IMR-90 (cell line): ENCODE measurements at regions not wholly inside any gene's neighbourhood (a gene's known extent, or its start where the extent isn't known, plus 50 kb on each side); places are given as distances from the start of the nearest gene placed in this dataset.

Source experiments
- ATAC-seq: fragments of 200-7000 bp; cut with Tn5 transposase; 2 replicates; pipeline ENCODE4 v1.9.1; 2020; ENCODE audit warnings: low read depth, mild to moderate bottlenecking, moderate library complexity
- BruUV-seq: library from RNA; stranded (reverse); fragments of 400-500 nt; replicated peaks from 2 replicates; lab custom pipeline; 2021; lab: Mats Ljungman, UMichigan
- CTCF ChIA-PET: fragments of 300-600 bp; formaldehyde crosslinking; extraction: SDS; loops from one replicate; lab custom pipeline; 2021; ENCODE audit warnings: antibody characterized with exemption; lab: Yijun Ruan, JAX
- POLR2A ChIA-PET: fragments of 300-600 bp; sonication (Branson Sonifier 250); formaldehyde crosslinking; loops from one replicate; lab custom pipeline; 2022; ENCODE audit warnings: antibody characterized with exemption; ENCODE audit not compliant: unreplicated experiment; lab: Charles Lee
- DNase-seq: peaks from one replicate; pipeline ENCODE4 v3.0.0; 2013
- H2AFZ ChIP-seq: replicated peaks from 2 replicates; pipeline ENCODE3; 2013; ENCODE audit warnings: low read length, mild to moderate bottlenecking; ENCODE audit not compliant: poor library complexity
- H2AK5ac ChIP-seq: 2 replicates; pipeline ENCODE4 v1.6.1; 2013; ENCODE audit warnings: low read depth, low read length, inconsistent platforms
- H2AK9ac ChIP-seq: replicated peaks from 2 replicates; pipeline ENCODE3; 2013; ENCODE audit warnings: mild to moderate bottlenecking, low read depth, low read length, moderate library complexity; ENCODE audit not compliant: poor library complexity
- H2BK120ac ChIP-seq: 2 replicates; pipeline ENCODE4 v1.6.1; 2013; ENCODE audit warnings: low read depth, low read length, inconsistent platforms
- H2BK15ac ChIP-seq: 3 replicates; pipeline ENCODE4 v1.6.1; 2013; ENCODE audit warnings: low read depth, low read length, inconsistent platforms
- H2BK20ac ChIP-seq: 2 replicates; pipeline ENCODE4 v1.6.1; 2013; ENCODE audit warnings: low read depth, mild to moderate bottlenecking, inconsistent platforms, low read length, moderate library complexity
- H2BK5ac ChIP-seq: 2 replicates; pipeline ENCODE4 v1.6.1; 2013; ENCODE audit warnings: mild to moderate bottlenecking, low read depth, low read length, inconsistent platforms; ENCODE audit not compliant: poor library complexity, severe bottlenecking
- H3K14ac ChIP-seq: replicated peaks from 2 replicates; pipeline ENCODE4 v1.6.1; 2013; ENCODE audit warnings: low read depth, low read length, inconsistent platforms
- H3K18ac ChIP-seq: 2 replicates; pipeline ENCODE4 v1.6.1; 2013; ENCODE audit warnings: low read depth, low read length, control low read depth
- H3K23ac ChIP-seq: 2 replicates; pipeline ENCODE4 v1.6.1; 2013; ENCODE audit warnings: low read depth, low read length, inconsistent platforms
- H3K27ac ChIP-seq: 2 replicates; pipeline ENCODE4 v1.5.1; 2013; ENCODE audit warnings: mild to moderate bottlenecking, control low read depth, low read length; ENCODE audit not compliant: insufficient read depth
- H3K27me3 ChIP-seq: 2 replicates; pipeline ENCODE4 v1.6.1; 2013; ENCODE audit warnings: low read length; ENCODE audit not compliant: control insufficient read depth, insufficient read depth
- H3K36me3 ChIP-seq: 2 replicates; pipeline ENCODE4 v1.6.1; 2013; ENCODE audit warnings: low read length, mixed read lengths; ENCODE audit not compliant: control insufficient read depth, insufficient read depth
- H3K4ac ChIP-seq: 2 replicates; pipeline ENCODE4 v1.6.1; 2013; ENCODE audit warnings: low read depth, low read length, inconsistent platforms
- H3K4me1 ChIP-seq: 2 replicates; pipeline ENCODE4 v1.6.1; 2013; ENCODE audit warnings: low read length, mixed read lengths; ENCODE audit not compliant: control insufficient read depth, insufficient read depth
- H3K4me2 ChIP-seq: 2 replicates; pipeline ENCODE4 v1.6.1; 2013; ENCODE audit warnings: low read depth, mild to moderate bottlenecking, control low read depth, low read length, moderate library complexity
- H3K4me3 ChIP-seq: 2 replicates; pipeline ENCODE4 v1.5.1; 2013; ENCODE audit warnings: low read depth, mild to moderate bottlenecking, control low read depth, low read length, moderate library complexity; ENCODE audit not compliant: insufficient read depth
- H3K56ac ChIP-seq: 2 replicates; pipeline ENCODE4 v1.6.1; 2013; ENCODE audit warnings: low read length, inconsistent platforms; ENCODE audit not compliant: insufficient read depth; ENCODE audit errors: extremely low read depth
- H3K79me1 ChIP-seq, 2 experiments: 2 replicates each; pipeline ENCODE4 v1.6.1; 2013; ENCODE audit warnings: low read length in 2 of 2, inconsistent platforms in 1 of 2, low read depth in 1 of 2
- H3K9ac ChIP-seq: 2 replicates; pipeline ENCODE4 v1.6.1; 2013; ENCODE audit warnings: low read depth, low read length, control low read depth
- H3K9me1 ChIP-seq: 2 replicates; pipeline ENCODE4 v1.6.1; 2013; ENCODE audit warnings: low read length, inconsistent platforms; ENCODE audit not compliant: insufficient read depth
- H3K9me3 ChIP-seq: 2 replicates; pipeline ENCODE4 v1.6.1; 2013; ENCODE audit warnings: low read length; ENCODE audit not compliant: control insufficient read depth, insufficient read depth
- H4K20me1 ChIP-seq: 2 replicates; pipeline ENCODE4 v1.6.1; 2013; ENCODE audit warnings: low read length, inconsistent platforms; ENCODE audit not compliant: insufficient read depth
- H4K5ac ChIP-seq: 2 replicates; pipeline ENCODE4 v1.6.1; 2013; ENCODE audit warnings: mild to moderate bottlenecking, low read depth, low read length, control low read depth
- H4K8ac ChIP-seq, 2 experiments: 2 replicates each; pipeline ENCODE4 v1.6.1; 2013; ENCODE audit warnings: low read depth in 2 of 2, low read length in 2 of 2, control low read depth in 1 of 2, inconsistent platforms in 1 of 2
- H4K91ac ChIP-seq: 2 replicates; pipeline ENCODE4 v1.6.1; 2013; ENCODE audit warnings: low read depth, low read length, inconsistent platforms; ENCODE audit not compliant: insufficient read depth
- CEBPB ChIP-seq: IDR thresholded peaks from 2 replicates; pipeline ENCODE4 v1.6.1; 2012; ENCODE audit warnings: low read depth, low read length, improper control_type of control experiment
- CHD1 ChIP-seq: IDR thresholded peaks from 2 replicates; pipeline ENCODE4 v1.6.1; 2012; ENCODE audit warnings: low read depth, low read length, improper control_type of control experiment
- FOS ChIP-seq: fragments of 150-350 bp; IDR thresholded peaks from 2 replicates; pipeline ENCODE4 v1.6.1; 2016; ENCODE audit warnings: low read depth, low read length
- MAFK ChIP-seq: IDR thresholded peaks from 2 replicates; pipeline ENCODE4 v1.6.1; 2012; ENCODE audit warnings: low read depth, low read length, improper control_type of control experiment
- NFE2L2 ChIP-seq: fragments of 150-350 bp; IDR thresholded peaks from 2 replicates; pipeline ENCODE4 v1.6.1; 2016; ENCODE audit warnings: low read depth, mild to moderate bottlenecking, low read length
- RCOR1 ChIP-seq: IDR thresholded peaks from 2 replicates; pipeline ENCODE4 v1.6.1; 2012; ENCODE audit warnings: mild to moderate bottlenecking, low read length, improper control_type of control experiment; ENCODE audit not compliant: insufficient replicate concordance
- WGBS, 2 experiments: methylation state at CpG; one replicate each; pipeline versions ENCODE4 v1.1.5 to v1.1.7; 2013; ENCODE audit warnings: missing lambda C conversion rate in 2 of 2; ENCODE audit not compliant: insufficient read length in 1 of 2; ENCODE audit errors: extremely low coverage in 2 of 2; 5-methylcytosine and 5-hydroxymethylcytosine counted together
- dilution Hi-C: fragments of 300-500 bp; cut with HindIII; formaldehyde crosslinking; loops from one replicate; pipeline ENCODE4 v1.14.3; 2018; ENCODE audit warnings: low sequenced_read_pairs; ENCODE audit not compliant: unreplicated experiment
- in situ Hi-C: fragments of 300-500 bp; cut with MboI; formaldehyde crosslinking; loops from 3 replicates; pipeline ENCODE4 v1.14.3; 2019; ENCODE audit warnings: low sequenced_read_pairs, inconsistent platforms, mixed read lengths
- intact Hi-C: fragments of 100-400 bp; cut with micrococcal nuclease; formaldehyde crosslinking; loops from 2 replicates; pipeline ENCODE4 v1.10.0; 2022

- H3K4ac ChIP-seq, result no peak overlapping the region
- no peak overlapping the region for H4K8ac ChIP-seq
- no peak overlapping the region for H3K9ac ChIP-seq
- CTCF ChIA-PET, result no interaction called here
- no peak overlapping the region for H3K18ac ChIP-seq
- intact Hi-C loops (no loop called here), dilution Hi-C loops (no loop called here), in situ Hi-C loops (no loop called here)
- TF ChIP-seq RCOR1 (no peak), NFE2L2 (no peak), CHD1 (no peak), MAFK (no peak), CEBPB (no peak), FOS (no peak)
- H3K4me1 ChIP-seq, result no peaks in the 10 kb centered on the region
- H3K56ac ChIP-seq, result no peak overlapping the region
- H3K14ac ChIP-seq, result no peak overlapping the region
- H2AK5ac ChIP-seq, result no peak overlapping the region
- no peak overlapping the region for H3K27ac ChIP-seq
- H3K9me3 ChIP-seq, result no peaks in the 10 kb centered on the region
- no peak overlapping the region for H2BK20ac ChIP-seq
- no peak overlapping the region for H2BK15ac ChIP-seq
- ATAC-seq (no peak), DNase-seq (no peak)
- BruUV-seq, result no TSS peak
- no peak overlapping the region for H3K4me3 ChIP-seq
- no peak overlapping the region for H2BK5ac ChIP-seq
- no peak overlapping the region for H3K4me2 ChIP-seq
- no peaks in the 10 kb centered on the region for H4K20me1 ChIP-seq
- no peak overlapping the region for H2AFZ ChIP-seq
- no peak overlapping the region for H3K23ac ChIP-seq
- H2BK120ac ChIP-seq, result no peak overlapping the region
- no peak overlapping the region for H4K91ac ChIP-seq
- no peak overlapping the region for H4K5ac ChIP-seq
- POLR2A ChIA-PET, result no interaction called here
- no peak overlapping the region for H2AK9ac ChIP-seq
- H3K9me1 ChIP-seq, result no peaks in the 10 kb centered on the region
- no CpG with 5 or more reads among the region's 1 CpG for WGBS, 2 experiments
- H3K36me3 ChIP-seq, result no peaks in the 10 kb centered on the region
- no peaks in the 10 kb centered on the region for H3K79me1 ChIP-seq
- no peaks in the 10 kb centered on the region for H3K27me3 ChIP-seq
Measured at GRCh38 chr2:84285056-84285747, 173.9 kb downstream of the SUCLG1 start.
